ENCODE measurements at regions not wholly inside any gene's neighbourhood (a gene's known extent, or its start where the extent isn't known, plus 50 kb on each side); places are given as distances from the start of the nearest gene placed in this dataset.

GRCh38 chr12:126551869-126552268, 1486.6 kb downstream of the AACS start:
- DNase-seq = no peak

GRCh38 chr12:126554625-126555024, 1489.4 kb downstream of the AACS start:
- no peak for DNase-seq

- no peak for DNase-seq
Measured at GRCh38 chr12:126557659-126558058, 1492.4 kb downstream of the AACS start.

GRCh38 chr12:126558219-126558618, 1493.0 kb downstream of the AACS start:
- no peak for DNase-seq

- no peak for DNase-seq
Measured at GRCh38 chr12:126558810-126559209, 1493.6 kb downstream of the AACS start.

- DNase-seq = no peak
Measured at GRCh38 chr12:126567016-126567415, 1501.8 kb downstream of the AACS start.

GRCh38 chr12:126569706-126570105, 1504.5 kb downstream of the AACS start:
- no peak for DNase-seq

- no peak for DNase-seq
Measured at GRCh38 chr12:126570566-126570965, 1505.3 kb downstream of the AACS start.

- no peak for DNase-seq
Measured at GRCh38 chr12:126572170-126572569, 1506.9 kb downstream of the AACS start.

GRCh38 chr12:126581655-126582054, 1516.4 kb downstream of the AACS start:
- no peak for DNase-seq

- no peak for DNase-seq
Measured at GRCh38 chr12:126582231-126582630, 1517.0 kb downstream of the AACS start.

GRCh38 chr12:126588586-126589249, 1523.5 kb downstream of the AACS start:
- DNase-seq = no peak

GRCh38 chr12:126591533-126591932, 1526.3 kb downstream of the AACS start:
- DNase-seq = no peak

GRCh38 chr12:126601184-126602170, 1536.2 kb downstream of the AACS start:
- DNase-seq = no peak

- no peak for DNase-seq
Measured at GRCh38 chr12:126602612-126603011, 1537.4 kb downstream of the AACS start.

- no peak for DNase-seq
Measured at GRCh38 chr12:126607157-126607556, 1541.9 kb downstream of the AACS start.

GRCh38 chr12:126607867-126608266, 1542.6 kb downstream of the AACS start:
- no peak for DNase-seq

- DNase-seq = no peak
Measured at GRCh38 chr12:126608607-126609175, 1543.5 kb downstream of the AACS start.

- no peak for DNase-seq
Measured at GRCh38 chr12:126616441-126616840, 1551.2 kb downstream of the AACS start.

GRCh38 chr12:126617312-126617711, 1552.1 kb downstream of the AACS start:
- DNase-seq = no peak

- no peak for DNase-seq
Measured at GRCh38 chr12:126627596-126627995, 1562.4 kb downstream of the AACS start.

GRCh38 chr12:126636821-126637220, 1571.6 kb downstream of the AACS start:
- DNase-seq = no peak

- DNase-seq = no peak
Measured at GRCh38 chr12:126644236-126645020, 1579.2 kb downstream of the AACS start.
